ENCODE measurements at regions not wholly inside any gene's neighbourhood (a gene's known extent, or its start where the extent isn't known, plus 50 kb on each side); places are given as distances from the start of the nearest gene placed in this dataset.
A peak's percentile ranks its signal among the peaks of the same experiment; 100 is the strongest.

DNA sequence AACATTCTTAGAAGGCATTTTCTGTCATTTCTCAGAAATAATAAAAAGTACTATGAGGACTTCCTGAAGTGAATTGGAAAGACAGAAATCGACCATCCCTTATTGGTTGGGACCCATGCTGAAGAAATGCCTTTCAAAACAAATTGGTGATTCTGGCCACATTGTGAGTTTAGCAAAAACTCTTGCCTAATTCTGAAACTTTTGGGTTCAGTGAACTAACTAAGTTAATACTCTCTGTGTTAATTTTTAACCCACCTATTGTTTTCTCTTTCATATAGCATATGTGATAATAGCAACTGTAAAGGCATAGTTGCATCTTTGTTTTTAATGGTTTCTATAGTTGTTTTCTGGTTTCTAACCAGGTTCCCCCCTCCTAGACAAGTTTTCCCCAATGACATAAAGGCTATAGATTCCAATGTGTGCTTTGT lies 129.3 kb upstream of the FAT1 start:
- no peak overlapping the region; the same call in 1 of the 2 replicates for H2BK20ac ChIP-seq (ENCODE audit: low read depth, low read length)
- H2BK5ac ChIP-seq (ENCODE audit: low read depth, low read length, poor library complexity, severe bottlenecking): no peak overlapping the region
- ATAC-seq (ENCODE audit: low read depth) (no peak), DNase-seq (no peak)
- no peak overlapping the region for H3K9ac ChIP-seq (ENCODE audit: low read depth, low read length)
- BruUV-seq (replicated peaks): no TSS peak
- H3K27ac ChIP-seq (ENCODE audit: insufficient read depth, low read length): no peak overlapping the region
- H4K5ac ChIP-seq (ENCODE audit: low read depth, low read length): no peak overlapping the region
- no CpG with 5 or more reads among the region's 1 CpG for WGBS, 2 experiments (ENCODE audit: extremely low coverage in 2 of 2, insufficient read length in 1 of 2)
- no peak overlapping the region for H2BK15ac ChIP-seq (ENCODE audit: low read depth, low read length)
- ChIA-PET POLR2A (ENCODE audit: unreplicated experiment) (no interaction called here), CTCF (interaction anchor here (0.6 kb wide), 1 partner anchor 115 kb away, joined by 3 read pairs; no protein-coding TSS in a partner anchor)
- TF ChIP-seq POLR2A (IDR thresholded peaks at IDR 0.05; ENCODE audit: low read depth, low read length) (no peak), CHD1 (IDR thresholded peaks at IDR 0.05; ENCODE audit: low read depth, low read length) (no peak), BHLHE40 (IDR thresholded peaks at IDR 0.05; ENCODE audit: low read depth, low read length) (no peak), RAD21 (IDR thresholded peaks at IDR 0.05; ENCODE audit: low read length) (no peak), MAZ (IDR thresholded peaks at IDR 0.05; ENCODE audit: borderline replicate concordance, low read depth, low read length) (no peak), FOS (IDR thresholded peaks at IDR 0.05; ENCODE audit: low read depth, low read length) (no peak)
- TF ChIP-seq, protein P1, sequence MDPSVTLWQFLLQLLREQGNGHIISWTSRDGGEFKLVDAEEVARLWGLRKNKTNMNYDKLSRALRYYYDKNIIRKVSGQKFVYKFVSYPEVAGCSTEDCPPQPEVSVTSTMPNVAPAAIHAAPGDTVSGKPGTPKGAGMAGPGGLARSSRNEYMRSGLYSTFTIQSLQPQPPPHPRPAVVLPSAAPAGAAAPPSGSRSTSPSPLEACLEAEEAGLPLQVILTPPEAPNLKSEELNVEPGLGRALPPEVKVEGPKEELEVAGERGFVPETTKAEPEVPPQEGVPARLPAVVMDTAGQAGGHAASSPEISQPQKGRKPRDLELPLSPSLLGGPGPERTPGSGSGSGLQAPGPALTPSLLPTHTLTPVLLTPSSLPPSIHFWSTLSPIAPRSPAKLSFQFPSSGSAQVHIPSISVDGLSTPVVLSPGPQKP (IDR thresholded peaks at IDR 0.05; ENCODE audit: borderline replicate concordance, low read depth, low read length): no peak
- TF ChIP-seq, protein P2, sequence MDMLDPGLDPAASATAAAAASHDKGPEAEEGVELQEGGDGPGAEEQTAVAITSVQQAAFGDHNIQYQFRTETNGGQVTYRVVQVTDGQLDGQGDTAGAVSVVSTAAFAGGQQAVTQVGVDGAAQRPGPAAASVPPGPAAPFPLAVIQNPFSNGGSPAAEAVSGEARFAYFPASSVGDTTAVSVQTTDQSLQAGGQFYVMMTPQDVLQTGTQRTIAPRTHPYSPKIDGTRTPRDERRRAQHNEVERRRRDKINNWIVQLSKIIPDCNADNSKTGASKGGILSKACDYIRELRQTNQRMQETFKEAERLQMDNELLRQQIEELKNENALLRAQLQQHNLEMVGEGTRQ (IDR thresholded peaks at IDR 0.05; ENCODE audit: low read depth, low read length): no peak
- TF ChIP-seq, protein P3, sequence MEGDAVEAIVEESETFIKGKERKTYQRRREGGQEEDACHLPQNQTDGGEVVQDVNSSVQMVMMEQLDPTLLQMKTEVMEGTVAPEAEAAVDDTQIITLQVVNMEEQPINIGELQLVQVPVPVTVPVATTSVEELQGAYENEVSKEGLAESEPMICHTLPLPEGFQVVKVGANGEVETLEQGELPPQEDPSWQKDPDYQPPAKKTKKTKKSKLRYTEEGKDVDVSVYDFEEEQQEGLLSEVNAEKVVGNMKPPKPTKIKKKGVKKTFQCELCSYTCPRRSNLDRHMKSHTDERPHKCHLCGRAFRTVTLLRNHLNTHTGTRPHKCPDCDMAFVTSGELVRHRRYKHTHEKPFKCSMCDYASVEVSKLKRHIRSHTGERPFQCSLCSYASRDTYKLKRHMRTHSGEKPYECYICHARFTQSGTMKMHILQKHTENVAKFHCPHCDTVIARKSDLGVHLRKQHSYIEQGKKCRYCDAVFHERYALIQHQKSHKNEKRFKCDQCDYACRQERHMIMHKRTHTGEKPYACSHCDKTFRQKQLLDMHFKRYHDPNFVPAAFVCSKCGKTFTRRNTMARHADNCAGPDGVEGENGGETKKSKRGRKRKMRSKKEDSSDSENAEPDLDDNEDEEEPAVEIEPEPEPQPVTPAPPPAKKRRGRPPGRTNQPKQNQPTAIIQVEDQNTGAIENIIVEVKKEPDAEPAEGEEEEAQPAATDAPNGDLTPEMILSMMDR (conservative IDR thresholded peaks at IDR 0.05; ENCODE audit: low read depth, low read length): no peak
- peaks cover 3% of the 10 kb centered on the region; the same call in 1 of the 2 replicates for H3K9me3 ChIP-seq (ENCODE audit: control insufficient read depth, insufficient read depth, low read length)
- dilution Hi-C loops (cut with HindIII; ENCODE audit: low sequenced_read_pairs, unreplicated experiment) (no loop called here), in situ Hi-C loops (cut with MboI; ENCODE audit: low sequenced_read_pairs) (no loop called here), intact Hi-C loops (cut with micrococcal nuclease) (no loop called here)
- no peak overlapping the region for H2AFZ ChIP-seq (replicated peaks; ENCODE audit: low read length, poor library complexity)
- H3K4me1 ChIP-seq (ENCODE audit: control insufficient read depth, insufficient read depth, low read length): peaks cover 4% of the 10 kb centered on the region
- H2AK5ac ChIP-seq (ENCODE audit: low read depth, low read length): no peak overlapping the region
- peaks cover 4% of the 10 kb centered on the region; the same call in 1 of the 2 replicates for H3K9me1 ChIP-seq (ENCODE audit: insufficient read depth, low read length)
- no peaks in the 10 kb centered on the region for H3K27me3 ChIP-seq (ENCODE audit: control insufficient read depth, insufficient read depth, low read length)
- no peak overlapping the region for H2BK120ac ChIP-seq (ENCODE audit: low read depth, low read length)
- no peak overlapping the region for H3K23ac ChIP-seq (ENCODE audit: low read depth, low read length)
- no peaks in the 10 kb centered on the region for H4K20me1 ChIP-seq (ENCODE audit: insufficient read depth, low read length)
- H3K18ac ChIP-seq (ENCODE audit: low read depth, low read length): peak overlapping the region; percentile 62; the same call in 1 of the 2 replicates
- no peak overlapping the region for H3K4me3 ChIP-seq (ENCODE audit: insufficient read depth, low read depth, low read length)
- H3K56ac ChIP-seq (ENCODE audit: extremely low read depth, insufficient read depth, low read length): no peak overlapping the region
- H3K36me3 ChIP-seq (ENCODE audit: control insufficient read depth, insufficient read depth, low read length): no peaks in the 10 kb centered on the region
- no peak overlapping the region for H4K91ac ChIP-seq (ENCODE audit: insufficient read depth, low read depth, low read length)
- no peak overlapping the region for H4K8ac ChIP-seq (ENCODE audit: low read depth in 2 of 2, low read length in 2 of 2)
- no peak overlapping the region for H3K4me2 ChIP-seq (ENCODE audit: low read depth, low read length)
- no peak overlapping the region for H2AK9ac ChIP-seq (replicated peaks; ENCODE audit: low read depth, low read length, poor library complexity)
- H3K4ac ChIP-seq (ENCODE audit: low read depth, low read length): no peak overlapping the region
- H3K14ac ChIP-seq (replicated peaks; ENCODE audit: low read depth, low read length): no peak overlapping the region
- H3K79me1 ChIP-seq (ENCODE audit: low read depth in 1 of 2, low read length in 2 of 2): no peaks in the 10 kb centered on the region
